ENCODE measurements at regions not wholly inside any gene's neighbourhood (a gene's known extent, or its start where the extent isn't known, plus 50 kb on each side); places are given as distances from the start of the nearest gene placed in this dataset.
"Not testable (repeated sequence)": the region's sequence is repeated elsewhere in the genome, so short reads cannot be mapped to it uniquely, and the experiment has no call there.

DNA sequence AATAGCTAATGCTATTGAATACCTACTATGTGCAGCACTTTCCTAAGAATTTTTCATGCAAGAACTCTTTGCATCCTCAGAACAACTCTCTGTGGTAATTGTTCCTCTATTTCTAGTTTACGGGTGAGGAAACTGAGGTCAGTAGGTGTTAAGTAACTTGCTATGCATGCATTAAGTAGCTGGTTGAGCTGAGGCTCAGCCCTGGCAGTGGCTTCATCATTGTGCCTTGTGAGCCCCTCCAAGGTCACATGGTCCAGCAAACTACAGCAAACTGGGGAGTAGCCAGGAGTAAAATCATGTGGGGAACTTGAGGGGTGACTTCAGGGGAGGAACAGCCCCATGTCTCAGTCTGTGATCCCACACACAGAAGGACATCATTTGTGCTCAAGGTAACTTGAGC lies 365.2 kb downstream of the BCL2L11 start:
- TF ChIP-seq, protein P1, sequence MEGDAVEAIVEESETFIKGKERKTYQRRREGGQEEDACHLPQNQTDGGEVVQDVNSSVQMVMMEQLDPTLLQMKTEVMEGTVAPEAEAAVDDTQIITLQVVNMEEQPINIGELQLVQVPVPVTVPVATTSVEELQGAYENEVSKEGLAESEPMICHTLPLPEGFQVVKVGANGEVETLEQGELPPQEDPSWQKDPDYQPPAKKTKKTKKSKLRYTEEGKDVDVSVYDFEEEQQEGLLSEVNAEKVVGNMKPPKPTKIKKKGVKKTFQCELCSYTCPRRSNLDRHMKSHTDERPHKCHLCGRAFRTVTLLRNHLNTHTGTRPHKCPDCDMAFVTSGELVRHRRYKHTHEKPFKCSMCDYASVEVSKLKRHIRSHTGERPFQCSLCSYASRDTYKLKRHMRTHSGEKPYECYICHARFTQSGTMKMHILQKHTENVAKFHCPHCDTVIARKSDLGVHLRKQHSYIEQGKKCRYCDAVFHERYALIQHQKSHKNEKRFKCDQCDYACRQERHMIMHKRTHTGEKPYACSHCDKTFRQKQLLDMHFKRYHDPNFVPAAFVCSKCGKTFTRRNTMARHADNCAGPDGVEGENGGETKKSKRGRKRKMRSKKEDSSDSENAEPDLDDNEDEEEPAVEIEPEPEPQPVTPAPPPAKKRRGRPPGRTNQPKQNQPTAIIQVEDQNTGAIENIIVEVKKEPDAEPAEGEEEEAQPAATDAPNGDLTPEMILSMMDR (IDR thresholded peaks at IDR 0.05), result not testable (repeated sequence)
- TF ChIP-seq POLR2A (IDR thresholded peaks at IDR 0.05), result not testable (repeated sequence)

All from sigmoid colon (tissue), 3 donors.